HFFc6 (cell line): ENCODE measurements at regions not wholly inside any gene's neighbourhood (a gene's known extent, or its start where the extent isn't known, plus 50 kb on each side); places are given as distances from the start of the nearest gene placed in this dataset.

ENCODE experiments used
- DNase-seq: peaks from one replicate; pipeline ENCODE4 v3.0.0-alpha.2; 2018
- H3K27ac Mint-ChIP-seq: 2 replicates; pipeline ENCODE4 v1.8.0; 2020; ENCODE audit warnings: mild to moderate bottlenecking, mixed read lengths
- H3K27me3 Mint-ChIP-seq: 2 replicates; pipeline ENCODE4 v1.8.0; 2021; ENCODE audit warnings: mild to moderate bottlenecking, moderate library complexity, mixed read lengths; ENCODE audit not compliant: insufficient read depth
- H3K36me3 Mint-ChIP-seq: 2 replicates; pipeline ENCODE4 v1.8.0; 2021; ENCODE audit warnings: low read depth, mixed read lengths
- H3K4me1 Mint-ChIP-seq: 2 replicates; pipeline ENCODE4 v1.8.0; 2020; ENCODE audit warnings: low read depth, mixed read lengths
- H3K4me3 Mint-ChIP-seq: 2 replicates; pipeline ENCODE4 v1.8.0; 2020; ENCODE audit warnings: mild to moderate bottlenecking, moderate library complexity, mixed read lengths
- H3K9me3 Mint-ChIP-seq: 2 replicates; pipeline ENCODE4 v1.8.0; 2020; ENCODE audit warnings: mild to moderate bottlenecking, mixed read lengths
- TF ChIP-seq, protein P1 (sequence below): fragments of 200-600 bp; sonication (generic); IDR thresholded peaks from 2 replicates; pipeline ENCODE4 v1.5.0; 2021; ENCODE audit warnings: antibody characterized with exemption, mild to moderate bottlenecking

DNA sequence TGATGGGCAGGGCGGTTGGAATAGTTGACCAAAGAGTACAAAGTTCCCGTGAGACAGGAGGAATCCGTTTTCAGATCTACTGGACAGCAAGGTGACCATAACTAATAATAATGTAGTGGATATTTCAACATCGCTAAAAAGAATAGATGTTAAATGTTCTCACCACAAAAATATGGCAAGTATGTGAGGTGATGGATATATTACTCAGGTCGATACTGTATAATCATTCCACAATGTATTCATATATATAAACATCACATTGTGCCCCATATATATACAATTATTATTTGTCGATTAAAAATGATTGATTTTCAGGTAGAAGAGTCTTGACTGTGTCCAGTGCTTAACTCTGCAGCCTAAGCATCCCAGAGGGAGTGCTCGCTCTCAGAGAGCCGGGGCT, 141.6 kb upstream of the TENM3 start:
- Mint-ChIP-seq H3K4me3 (no peak overlapping the region), H3K27me3 (peaks cover 2% of the 10 kb centered on the region), H3K9me3 (no peaks in the 10 kb centered on the region), H3K27ac (no peak overlapping the region), H3K36me3 (no peaks in the 10 kb centered on the region), H3K4me1 (no peaks in the 10 kb centered on the region)
- TF ChIP-seq, protein P1, sequence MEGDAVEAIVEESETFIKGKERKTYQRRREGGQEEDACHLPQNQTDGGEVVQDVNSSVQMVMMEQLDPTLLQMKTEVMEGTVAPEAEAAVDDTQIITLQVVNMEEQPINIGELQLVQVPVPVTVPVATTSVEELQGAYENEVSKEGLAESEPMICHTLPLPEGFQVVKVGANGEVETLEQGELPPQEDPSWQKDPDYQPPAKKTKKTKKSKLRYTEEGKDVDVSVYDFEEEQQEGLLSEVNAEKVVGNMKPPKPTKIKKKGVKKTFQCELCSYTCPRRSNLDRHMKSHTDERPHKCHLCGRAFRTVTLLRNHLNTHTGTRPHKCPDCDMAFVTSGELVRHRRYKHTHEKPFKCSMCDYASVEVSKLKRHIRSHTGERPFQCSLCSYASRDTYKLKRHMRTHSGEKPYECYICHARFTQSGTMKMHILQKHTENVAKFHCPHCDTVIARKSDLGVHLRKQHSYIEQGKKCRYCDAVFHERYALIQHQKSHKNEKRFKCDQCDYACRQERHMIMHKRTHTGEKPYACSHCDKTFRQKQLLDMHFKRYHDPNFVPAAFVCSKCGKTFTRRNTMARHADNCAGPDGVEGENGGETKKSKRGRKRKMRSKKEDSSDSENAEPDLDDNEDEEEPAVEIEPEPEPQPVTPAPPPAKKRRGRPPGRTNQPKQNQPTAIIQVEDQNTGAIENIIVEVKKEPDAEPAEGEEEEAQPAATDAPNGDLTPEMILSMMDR = no peak
- no peak for DNase-seq

DNA sequence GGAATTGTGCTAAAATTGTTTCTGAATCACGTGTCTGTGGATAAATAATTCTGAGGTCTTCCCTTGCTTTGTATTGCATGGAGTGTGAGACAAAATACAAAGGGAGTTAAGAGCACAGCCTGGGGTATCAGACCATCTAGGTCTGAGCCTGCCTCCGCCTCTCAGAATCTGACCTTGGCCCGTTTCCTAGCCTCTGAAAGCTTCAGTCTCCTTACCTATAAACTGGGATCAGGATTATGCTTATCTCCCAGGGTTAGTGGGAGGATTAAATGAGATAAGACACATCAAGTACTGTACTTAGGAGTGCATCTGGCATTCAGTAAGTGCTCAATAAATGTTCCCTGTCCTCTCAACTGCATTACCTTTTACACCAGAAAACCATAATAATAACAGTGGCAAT, 140.6 kb upstream of the TENM3 start:
- TF ChIP-seq, protein P1 = no peak
- peaks cover 2% of the 10 kb centered on the region for H3K27me3 Mint-ChIP-seq
- no peaks in the 10 kb centered on the region for H3K36me3 Mint-ChIP-seq
- H3K9me3 Mint-ChIP-seq = no peaks in the 10 kb centered on the region
- H3K27ac Mint-ChIP-seq = no peak overlapping the region
- no peaks in the 10 kb centered on the region for H3K4me1 Mint-ChIP-seq
- DNase-seq = no peak
- no peak overlapping the region for H3K4me3 Mint-ChIP-seq

DNA sequence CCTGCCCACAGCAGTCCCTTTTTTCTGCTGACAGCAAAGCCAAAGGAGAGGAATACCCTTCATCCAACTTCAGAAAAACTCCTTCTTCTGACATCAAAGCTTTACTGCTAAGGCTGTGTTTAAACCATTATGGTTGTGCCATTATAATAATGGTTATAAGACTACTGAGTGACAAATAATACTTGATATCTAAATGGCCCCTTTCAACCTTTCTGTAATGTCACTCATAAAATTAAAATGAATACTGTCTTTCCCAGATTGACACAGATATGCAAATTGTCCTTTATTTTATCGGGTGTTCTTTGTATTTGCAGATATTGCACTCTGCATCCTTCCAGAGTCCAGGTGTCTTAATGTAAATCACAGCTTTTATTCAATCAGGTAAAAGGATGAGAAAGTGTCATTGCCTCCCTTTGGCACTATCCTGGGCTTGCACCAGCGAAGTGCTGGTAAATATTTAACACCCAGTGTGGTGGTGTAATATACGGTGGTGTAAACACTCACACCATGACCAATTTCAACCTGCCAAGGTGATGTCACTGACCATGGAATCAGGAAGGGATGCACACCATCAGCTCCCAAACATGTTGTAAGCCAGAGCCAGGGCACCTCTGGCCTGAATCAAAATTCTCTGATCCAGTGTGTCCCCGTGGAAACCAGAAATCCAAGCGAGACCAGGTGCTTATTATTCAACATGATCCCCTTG, 139.4 kb upstream of the TENM3 start:
- no peak for DNase-seq
- Mint-ChIP-seq H3K27ac (no peak overlapping the region), H3K9me3 (no peaks in the 10 kb centered on the region), H3K4me1 (no peaks in the 10 kb centered on the region), H3K27me3 (peaks cover 2% of the 10 kb centered on the region), H3K36me3 (no peaks in the 10 kb centered on the region), H3K4me3 (no peak overlapping the region)
- TF ChIP-seq, protein P1 = no peak

DNA sequence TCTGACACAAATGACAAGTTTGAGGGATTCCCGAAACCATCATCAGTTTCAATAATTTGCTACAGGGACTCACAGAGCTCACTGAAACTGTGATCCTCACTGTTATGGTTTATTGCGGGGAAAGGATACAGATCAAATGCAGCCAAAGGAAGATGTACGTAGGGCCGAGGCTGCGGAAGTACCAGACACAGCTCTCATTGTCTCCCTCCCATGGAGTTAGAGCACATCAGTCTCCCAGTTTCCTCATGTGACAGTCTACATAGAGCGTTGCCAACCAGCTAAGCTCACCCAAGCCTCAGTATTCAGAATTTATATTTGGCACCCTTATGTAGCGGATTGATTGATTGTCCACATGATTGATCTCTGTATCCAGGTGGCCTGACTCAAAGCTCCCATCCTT, 137.8 kb upstream of the TENM3 start:
- Mint-ChIP-seq H3K27me3 (peaks cover 2% of the 10 kb centered on the region), H3K4me3 (no peak overlapping the region), H3K4me1 (no peaks in the 10 kb centered on the region), H3K36me3 (no peaks in the 10 kb centered on the region), H3K9me3 (no peaks in the 10 kb centered on the region), H3K27ac (no peak overlapping the region)
- TF ChIP-seq, protein P1 = no peak
- DNase-seq = no peak

DNA sequence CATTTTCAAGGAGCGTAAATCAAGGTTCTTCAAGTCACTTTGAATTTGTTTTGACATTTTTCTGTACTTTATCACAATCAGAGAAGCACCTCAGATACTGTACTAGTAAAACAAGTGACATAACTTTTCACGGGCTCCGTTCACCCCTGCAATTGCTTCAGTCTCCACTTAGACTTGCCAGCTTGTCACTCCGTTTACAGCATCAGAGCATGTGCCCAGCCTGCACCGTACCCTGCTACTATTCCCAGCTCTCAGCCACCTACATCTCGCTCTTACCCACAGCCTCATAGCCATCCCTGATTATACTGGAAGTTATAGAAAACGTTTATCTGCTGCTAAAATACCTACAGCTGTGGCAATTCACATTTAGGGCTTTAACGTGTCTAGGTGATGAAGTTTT, 135.3 kb upstream of the TENM3 start:
- no peak overlapping the region for H3K4me3 Mint-ChIP-seq
- DNase-seq = no peak
- H3K9me3 Mint-ChIP-seq = no peaks in the 10 kb centered on the region
- no peaks in the 10 kb centered on the region for H3K36me3 Mint-ChIP-seq
- peaks cover 2% of the 10 kb centered on the region; the same call in 1 of the 2 replicates for H3K27me3 Mint-ChIP-seq
- H3K4me1 Mint-ChIP-seq = peaks cover 5% of the 10 kb centered on the region; the same call in 1 of the 2 replicates
- no peak overlapping the region for H3K27ac Mint-ChIP-seq
- TF ChIP-seq, protein P1 = no peak
